ENCODE measurements at regions not wholly inside any gene's neighbourhood (a gene's known extent, or its start where the extent isn't known, plus 50 kb on each side); places are given as distances from the start of the nearest gene placed in this dataset.

DNA sequence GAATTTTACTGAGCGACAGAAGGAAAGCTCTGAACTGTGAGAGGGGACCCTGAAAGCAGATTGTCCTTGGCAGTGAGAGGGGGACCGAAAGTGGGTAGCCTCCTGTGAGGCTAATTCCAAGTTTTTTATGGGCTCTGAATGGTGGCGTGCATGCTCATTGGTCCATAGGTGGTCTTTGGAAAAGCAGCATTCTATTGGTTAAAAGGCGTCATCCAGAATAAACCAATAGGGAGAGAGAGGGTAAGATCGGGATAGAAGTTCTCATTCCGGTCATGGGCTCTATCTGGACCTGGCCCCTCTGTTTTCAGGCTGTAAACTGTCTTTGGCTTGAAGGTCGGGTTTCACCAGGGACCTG, 539.8 kb upstream of the PCDH9 start:
- TF ChIP-seq, protein P1, sequence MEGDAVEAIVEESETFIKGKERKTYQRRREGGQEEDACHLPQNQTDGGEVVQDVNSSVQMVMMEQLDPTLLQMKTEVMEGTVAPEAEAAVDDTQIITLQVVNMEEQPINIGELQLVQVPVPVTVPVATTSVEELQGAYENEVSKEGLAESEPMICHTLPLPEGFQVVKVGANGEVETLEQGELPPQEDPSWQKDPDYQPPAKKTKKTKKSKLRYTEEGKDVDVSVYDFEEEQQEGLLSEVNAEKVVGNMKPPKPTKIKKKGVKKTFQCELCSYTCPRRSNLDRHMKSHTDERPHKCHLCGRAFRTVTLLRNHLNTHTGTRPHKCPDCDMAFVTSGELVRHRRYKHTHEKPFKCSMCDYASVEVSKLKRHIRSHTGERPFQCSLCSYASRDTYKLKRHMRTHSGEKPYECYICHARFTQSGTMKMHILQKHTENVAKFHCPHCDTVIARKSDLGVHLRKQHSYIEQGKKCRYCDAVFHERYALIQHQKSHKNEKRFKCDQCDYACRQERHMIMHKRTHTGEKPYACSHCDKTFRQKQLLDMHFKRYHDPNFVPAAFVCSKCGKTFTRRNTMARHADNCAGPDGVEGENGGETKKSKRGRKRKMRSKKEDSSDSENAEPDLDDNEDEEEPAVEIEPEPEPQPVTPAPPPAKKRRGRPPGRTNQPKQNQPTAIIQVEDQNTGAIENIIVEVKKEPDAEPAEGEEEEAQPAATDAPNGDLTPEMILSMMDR (IDR thresholded peaks at IDR 0.05; ENCODE audit: low read depth, low read length): no peak

GRCh38 chr13:67769063-67769986, 539.2 kb upstream of the PCDH9 start:
- DNase-seq (ENCODE audit: low read depth in 1 of 2, low spot score in 1 of 2): no peak

More for the DNA sequence above, 539.8 kb upstream of the PCDH9 start:
- Histone ChIP-seq H3K27ac (no peak overlapping the region), H3K36me3 (no peaks in the 10 kb centered on the region), H3K27me3 (no peaks in the 10 kb centered on the region), H3K4me3 (no peak overlapping the region), H3K9me3 (ENCODE audit: low read depth) (no peaks in the 10 kb centered on the region), H3K4me1 (ENCODE audit: low read depth) (no peaks in the 10 kb centered on the region)
- no peak for DNase-seq (ENCODE audit: low read depth in 1 of 2, low spot score in 1 of 2)

DNA sequence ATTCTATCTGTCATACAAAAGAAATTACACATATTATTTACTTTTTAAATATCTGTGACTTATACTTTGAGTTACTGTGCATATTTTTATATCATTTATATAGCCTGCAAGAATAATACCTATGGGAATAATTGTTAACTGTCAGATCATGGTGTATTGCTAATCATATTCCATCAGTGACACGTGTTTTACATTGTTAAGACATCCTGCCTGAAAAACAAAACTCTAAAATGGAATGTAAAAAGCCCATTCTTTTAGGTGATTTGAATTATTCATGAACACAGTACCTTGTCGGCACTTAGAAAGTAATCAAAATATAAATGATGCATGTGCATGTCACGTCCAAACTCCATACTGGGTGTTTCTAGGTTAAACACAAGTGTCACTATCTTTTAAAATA, 533.8 kb upstream of the PCDH9 start:
- H3K27ac ChIP-seq: no peak overlapping the region
- DNase-seq (ENCODE audit: low read depth in 1 of 2, low spot score in 1 of 2): no peak
- H3K36me3 ChIP-seq: no peaks in the 10 kb centered on the region
- no peak overlapping the region for H3K4me3 ChIP-seq
- TF ChIP-seq, protein P1 (IDR thresholded peaks at IDR 0.05; ENCODE audit: low read depth, low read length): no peak
- H3K4me1 ChIP-seq (ENCODE audit: low read depth): no peaks in the 10 kb centered on the region
- H3K9me3 ChIP-seq (ENCODE audit: low read depth): no peaks in the 10 kb centered on the region
- H3K27me3 ChIP-seq: no peaks in the 10 kb centered on the region

More at GRCh38 chr13:67769063-67769986, 539.2 kb upstream of the PCDH9 start:
- Histone ChIP-seq H3K27me3 (no peaks in the 10 kb centered on the region), H3K4me1 (ENCODE audit: low read depth) (no peaks in the 10 kb centered on the region), H3K4me3 (no peak overlapping the region), H3K27ac (no peak overlapping the region), H3K36me3 (no peaks in the 10 kb centered on the region), H3K9me3 (ENCODE audit: low read depth) (no peaks in the 10 kb centered on the region)
- TF ChIP-seq, protein P1 (IDR thresholded peaks at IDR 0.05; ENCODE audit: low read depth, low read length): no peak

GRCh38 chr13:67763384-67763783, 533.2 kb upstream of the PCDH9 start:
- no peaks in the 10 kb centered on the region for H3K9me3 ChIP-seq (ENCODE audit: low read depth)
- no peak overlapping the region for H3K27ac ChIP-seq
- no peaks in the 10 kb centered on the region for H3K4me1 ChIP-seq (ENCODE audit: low read depth)
- no peaks in the 10 kb centered on the region for H3K36me3 ChIP-seq
- no peak overlapping the region for H3K4me3 ChIP-seq
- no peaks in the 10 kb centered on the region for H3K27me3 ChIP-seq
- TF ChIP-seq, protein P1 (IDR thresholded peaks at IDR 0.05; ENCODE audit: low read depth, low read length): no peak
- DNase-seq (ENCODE audit: low read depth in 1 of 2, low spot score in 1 of 2): no peak

- no peaks in the 10 kb centered on the region for H3K4me1 ChIP-seq (ENCODE audit: low read depth)
- H3K4me3 ChIP-seq: no peak overlapping the region
- TF ChIP-seq, protein P1 (IDR thresholded peaks at IDR 0.05; ENCODE audit: low read depth, low read length): no peak
- H3K36me3 ChIP-seq: no peaks in the 10 kb centered on the region
- H3K9me3 ChIP-seq (ENCODE audit: low read depth): no peaks in the 10 kb centered on the region
- H3K27me3 ChIP-seq: no peaks in the 10 kb centered on the region
- DNase-seq (ENCODE audit: low read depth in 1 of 2, low spot score in 1 of 2): no peak
- H3K27ac ChIP-seq: no peak overlapping the region
Measured at GRCh38 chr13:67758975-67759374, 528.8 kb upstream of the PCDH9 start.
